Retinal pigment epithelial cell (primary cell): ENCODE measurements at regions not wholly inside any gene's neighbourhood (a gene's known extent, or its start where the extent isn't known, plus 50 kb on each side); places are given as distances from the start of the nearest gene placed in this dataset.

Experiments
- DNase-seq: peaks from one replicate; pipeline ENCODE4 v3.0.0-alpha.2; 2010; ENCODE audit warnings: low read depth
- H3K4me3 ChIP-seq: 2 replicates; pipeline ENCODE4 v1.5.1; 2011; ENCODE audit warnings: mild to moderate bottlenecking, low read length, control low read depth, moderate library complexity
- TF ChIP-seq, protein P1 (sequence below): conservative IDR thresholded peaks from 2 replicates; pipeline ENCODE4 v1.5.1; 2011; ENCODE audit warnings: low read depth, low read length, control low read depth, inconsistent platforms

- TF ChIP-seq, protein P1, sequence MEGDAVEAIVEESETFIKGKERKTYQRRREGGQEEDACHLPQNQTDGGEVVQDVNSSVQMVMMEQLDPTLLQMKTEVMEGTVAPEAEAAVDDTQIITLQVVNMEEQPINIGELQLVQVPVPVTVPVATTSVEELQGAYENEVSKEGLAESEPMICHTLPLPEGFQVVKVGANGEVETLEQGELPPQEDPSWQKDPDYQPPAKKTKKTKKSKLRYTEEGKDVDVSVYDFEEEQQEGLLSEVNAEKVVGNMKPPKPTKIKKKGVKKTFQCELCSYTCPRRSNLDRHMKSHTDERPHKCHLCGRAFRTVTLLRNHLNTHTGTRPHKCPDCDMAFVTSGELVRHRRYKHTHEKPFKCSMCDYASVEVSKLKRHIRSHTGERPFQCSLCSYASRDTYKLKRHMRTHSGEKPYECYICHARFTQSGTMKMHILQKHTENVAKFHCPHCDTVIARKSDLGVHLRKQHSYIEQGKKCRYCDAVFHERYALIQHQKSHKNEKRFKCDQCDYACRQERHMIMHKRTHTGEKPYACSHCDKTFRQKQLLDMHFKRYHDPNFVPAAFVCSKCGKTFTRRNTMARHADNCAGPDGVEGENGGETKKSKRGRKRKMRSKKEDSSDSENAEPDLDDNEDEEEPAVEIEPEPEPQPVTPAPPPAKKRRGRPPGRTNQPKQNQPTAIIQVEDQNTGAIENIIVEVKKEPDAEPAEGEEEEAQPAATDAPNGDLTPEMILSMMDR, result no peak
- H3K4me3 ChIP-seq, result no peak overlapping the region
- DNase-seq, result no peak
Observed at GRCh38 chr3:64395490-64395889, 170.2 kb upstream of the PRICKLE2 start.

DNA sequence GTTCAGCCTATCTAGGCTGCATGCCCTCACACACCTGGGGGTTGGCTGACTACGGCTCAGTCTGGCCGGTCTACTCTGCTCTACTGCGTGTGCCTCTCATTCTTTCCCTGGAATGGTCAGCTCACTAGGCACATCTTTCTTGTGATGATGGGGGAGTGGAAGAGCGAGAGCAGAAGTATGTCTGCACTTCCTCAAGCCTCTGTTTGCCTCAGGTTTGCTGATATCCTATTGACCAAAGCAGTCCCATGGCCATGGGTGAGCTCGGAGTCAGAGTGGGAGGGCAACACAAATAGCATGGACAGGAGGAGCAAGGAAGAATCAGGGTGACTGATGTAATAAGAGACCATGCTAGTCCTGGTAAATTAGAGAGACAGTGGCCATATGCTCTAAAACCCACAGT lies 167.9 kb upstream of the PRICKLE2 start:
- no peak overlapping the region for H3K4me3 ChIP-seq
- no peak for DNase-seq
- TF ChIP-seq, protein P1, result no peak

- DNase-seq, result no peak
- no peak overlapping the region for H3K4me3 ChIP-seq
- TF ChIP-seq, protein P1, result no peak
Observed at GRCh38 chr3:64392001-64392400, 166.7 kb upstream of the PRICKLE2 start.

DNA sequence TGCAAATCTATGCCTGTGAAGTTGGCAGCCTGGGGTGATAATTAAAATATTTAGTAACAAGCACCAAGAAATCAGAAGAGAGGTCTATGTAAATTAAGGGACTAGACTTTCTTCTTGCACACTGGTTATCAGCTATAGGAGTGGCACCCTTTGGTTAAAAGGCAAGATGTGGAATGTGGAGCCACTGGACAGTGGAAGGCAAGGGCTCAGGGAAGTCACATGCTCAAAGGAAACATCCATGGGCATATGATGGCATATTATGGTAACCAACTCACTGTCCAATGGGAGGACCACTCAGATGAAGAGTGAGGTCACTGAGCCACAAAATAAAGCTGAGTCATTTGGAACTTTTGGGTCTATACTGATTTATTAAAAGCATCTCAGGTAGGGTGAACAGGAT lies 165.6 kb upstream of the PRICKLE2 start:
- H3K4me3 ChIP-seq, result no peak overlapping the region
- TF ChIP-seq, protein P1, result no peak

DNA sequence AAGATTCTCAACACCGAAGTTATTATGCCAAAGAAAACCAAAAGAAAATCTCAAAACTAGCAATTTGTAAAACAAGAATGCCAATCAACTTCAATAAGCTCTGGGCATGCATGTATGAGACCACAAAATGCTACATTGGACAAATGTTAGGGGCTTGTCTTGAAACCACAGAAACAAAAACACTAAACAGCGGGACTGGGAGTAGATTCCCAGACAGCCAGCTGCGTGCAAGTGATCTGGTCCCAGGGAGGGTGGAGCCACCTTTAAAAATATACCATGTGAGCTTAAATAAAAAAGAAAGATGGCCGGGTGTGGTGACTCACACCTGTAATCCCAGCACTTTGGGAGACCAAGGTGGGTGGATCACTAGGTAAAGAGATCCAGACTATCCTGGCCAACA lies 163.6 kb upstream of the PRICKLE2 start:
- no peak overlapping the region for H3K4me3 ChIP-seq
- TF ChIP-seq, protein P1, result no peak
- no peak for DNase-seq

More for the DNA sequence above, 165.6 kb upstream of the PRICKLE2 start:
- DNase-seq, result no peak

GRCh38 chr3:64387688-64388087 lies 162.4 kb upstream of the PRICKLE2 start:
- no peak for DNase-seq
- TF ChIP-seq, protein P1, result no peak
- no peak overlapping the region for H3K4me3 ChIP-seq

DNA sequence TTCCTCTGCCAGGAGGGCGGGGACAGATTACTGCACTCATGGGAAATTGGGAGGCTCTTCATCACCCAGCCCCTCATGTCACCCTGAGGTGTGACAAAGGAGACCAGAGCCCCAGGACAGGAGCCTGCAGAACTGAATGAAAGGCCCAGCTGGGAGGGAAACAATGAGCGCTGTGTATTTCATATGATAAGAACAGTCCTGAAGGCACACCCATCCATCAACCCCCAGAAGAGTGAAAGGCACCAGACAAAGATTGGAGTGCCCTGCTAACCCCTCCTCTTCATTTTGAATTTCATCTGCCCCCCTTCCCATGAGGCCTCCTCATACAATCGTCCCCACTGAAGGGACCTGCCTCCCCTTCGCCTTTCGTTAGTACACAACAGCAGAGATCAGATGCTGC lies 160.0 kb upstream of the PRICKLE2 start:
- no peak for DNase-seq
- TF ChIP-seq, protein P1, result no peak

More for the DNA sequence above, 160.0 kb upstream of the PRICKLE2 start:
- no peak overlapping the region for H3K4me3 ChIP-seq
